Panc1 (cell line): ENCODE measurements at regions not wholly inside any gene's neighbourhood (a gene's known extent, or its start where the extent isn't known, plus 50 kb on each side); places are given as distances from the start of the nearest gene placed in this dataset.

Experiments
- ATAC-seq: fragments of 200-7000 bp; cut with Tn5 transposase; 2 replicates; pipeline ENCODE4 v1.9.1; 2020; ENCODE audit warnings: mild to moderate bottlenecking, moderate library complexity
- BruUV-seq: library from RNA; stranded (reverse); fragments of 400-500 nt; replicated peaks from 2 replicates; lab custom pipeline; 2021; lab: Mats Ljungman, UMichigan
- CTCF ChIA-PET: fragments of 300-600 bp; sonication (Branson Sonifier 250); formaldehyde crosslinking; loops from one replicate; lab custom pipeline; 2022; ENCODE audit warnings: antibody characterized with exemption; lab: Charles Lee
- POLR2A ChIA-PET: fragments of 300-600 bp; sonication (Branson Sonifier 250); formaldehyde crosslinking; loops from one replicate; lab custom pipeline; 2022; ENCODE audit warnings: antibody characterized with exemption; lab: Charles Lee
- DNase-seq: peaks from one replicate; pipeline ENCODE4 v3.0.0-alpha.2; 2010; ENCODE audit warnings: low read depth, low spot score
- H3K27ac ChIP-seq: 2 replicates; pipeline ENCODE4 v1.5.1; 2011; ENCODE audit warnings: mild to moderate bottlenecking, low read length, inconsistent platforms
- H3K27me3 ChIP-seq: fragments of 200-500 bp; sonication (Bioruptor generic); 2 replicates; pipeline ENCODE4 v1.6.0; 2014; ENCODE audit warnings: low read length, inconsistent platforms; ENCODE audit not compliant: control insufficient read depth, insufficient read depth
- H3K36me3 ChIP-seq: fragments of 200-500 bp; sonication (Bioruptor generic); 2 replicates; pipeline ENCODE4 v1.5.1; 2014; ENCODE audit warnings: inconsistent platforms, mild to moderate bottlenecking, low read length, moderate library complexity; ENCODE audit not compliant: control insufficient read depth, insufficient read depth
- H3K4me1 ChIP-seq: 2 replicates; pipeline ENCODE4 v1.5.1; 2011; ENCODE audit warnings: inconsistent platforms, mild to moderate bottlenecking, low read length, moderate library complexity; ENCODE audit not compliant: control insufficient read depth, insufficient read depth
- H3K4me3 ChIP-seq, 2 experiments: 2 replicates each; pipeline ENCODE4 v1.5.1; 2011 to 2012; ENCODE audit warnings: low read depth in 2 of 2, low read length in 2 of 2, mild to moderate bottlenecking in 2 of 2, inconsistent platforms in 1 of 2, moderate library complexity in 1 of 2
- H3K9me3 ChIP-seq: fragments of 200-500 bp; sonication (Bioruptor generic); 2 replicates; pipeline ENCODE4 v1.5.1; 2014; ENCODE audit warnings: low read depth, mild to moderate bottlenecking, inconsistent platforms, low read length, moderate library complexity; ENCODE audit not compliant: control insufficient read depth, insufficient read depth
- CTCF ChIP-seq: fragments of 450-650 bp; IDR thresholded peaks from 2 replicates; pipeline ENCODE4 v1.5.1; 2017; ENCODE audit warnings: mild to moderate bottlenecking
- POLR2AphosphoS5 ChIP-seq: IDR thresholded peaks from 2 replicates; pipeline ENCODE4 v1.6.1; 2012; ENCODE audit warnings: mild to moderate bottlenecking, low read depth, low read length, moderate library complexity
- REST ChIP-seq, 2 experiments: IDR thresholded peaks; 2 replicates each; pipeline ENCODE4 v1.6.1; 2011 to 2012; ENCODE audit warnings: low read depth in 2 of 2, control low read depth in 1 of 2, low read length in 1 of 2, mild to moderate bottlenecking in 1 of 2, moderate library complexity in 1 of 2; ENCODE audit not compliant: insufficient read depth in 1 of 2
- SIN3A ChIP-seq: IDR thresholded peaks from 2 replicates; pipeline ENCODE4 v1.6.1; 2012; ENCODE audit warnings: low read depth, mild to moderate bottlenecking, low read length, moderate library complexity, borderline replicate concordance; ENCODE audit not compliant: insufficient read depth
- TCF7L2 ChIP-seq: IDR thresholded peaks from 2 replicates; pipeline ENCODE4 v1.6.1; 2011; ENCODE audit warnings: mild to moderate bottlenecking, low read depth, low read length, inconsistent platforms
- in situ Hi-C: cut with HindIII; loops from 2 replicates; pipeline ENCODE4 v1.10.0; 2016; ENCODE audit warnings: low sequenced_read_pairs, low pct_unique_long_range_greater_than_20kb
- intact Hi-C: fragments of 100-400 bp; cut with micrococcal nuclease; formaldehyde crosslinking; loops from one replicate; pipeline ENCODE4 v1.10.0; 2022; ENCODE audit not compliant: unreplicated experiment

DNA sequence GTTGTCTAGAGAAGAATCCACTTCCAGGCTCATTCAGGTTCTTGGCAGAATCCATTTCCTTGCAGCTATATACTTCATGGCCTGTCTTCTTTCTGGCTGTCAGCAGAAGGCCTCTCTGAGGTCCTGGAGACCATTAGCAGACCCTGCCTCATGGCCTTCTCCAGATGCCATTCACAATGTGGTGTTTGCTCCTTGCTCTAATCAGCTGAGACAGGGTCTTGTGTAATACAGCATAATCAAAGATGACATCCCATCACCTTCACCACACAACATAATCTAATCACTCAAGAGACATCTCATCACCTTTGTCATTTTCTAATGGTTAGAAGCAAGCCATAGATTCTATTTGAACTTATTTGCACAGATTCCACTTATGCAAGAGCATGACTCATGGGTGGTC lies 403.9 kb upstream of the LRRC7 start:
- in situ Hi-C loops, result no loop called here
- Histone ChIP-seq H3K36me3 (no peaks in the 10 kb centered on the region), H3K27ac (no peak overlapping the region), H3K4me1 (no peaks in the 10 kb centered on the region), H3K27me3 (no peaks in the 10 kb centered on the region), H3K4me3 (no peak overlapping the region), H3K9me3 (no peaks in the 10 kb centered on the region)
- ATAC-seq (no peak), DNase-seq (no peak)
- POLR2A ChIA-PET, result no interaction called here
- TF ChIP-seq TCF7L2 (no peak), SIN3A (no peak), REST (IDR thresholded peaks at IDR 0.05; ENCODE audit: insufficient read depth in 1 of 2, low read depth in 2 of 2, low read length in 1 of 2) (no peak), CTCF (no peak), POLR2AphosphoS5 (no peak)
- intact Hi-C loops, result no loop called here
- CTCF ChIA-PET, result no interaction called here
- no TSS peak for BruUV-seq

- in situ Hi-C loops (no loop called here), intact Hi-C loops (no loop called here)
- POLR2A ChIA-PET, result no interaction called here
- Histone ChIP-seq H3K27ac (no peak overlapping the region), H3K36me3 (no peaks in the 10 kb centered on the region), H3K4me1 (no peaks in the 10 kb centered on the region), H3K9me3 (no peaks in the 10 kb centered on the region), H3K4me3 (no peak overlapping the region), H3K27me3 (no peaks in the 10 kb centered on the region)
- no TSS peak for BruUV-seq
- no peak for TF ChIP-seq CTCF
- ATAC-seq (no peak), DNase-seq (no peak)
- CTCF ChIA-PET, result no interaction called here
Measured at GRCh38 chr1:69167876-69168275, 399.8 kb upstream of the LRRC7 start.

DNA sequence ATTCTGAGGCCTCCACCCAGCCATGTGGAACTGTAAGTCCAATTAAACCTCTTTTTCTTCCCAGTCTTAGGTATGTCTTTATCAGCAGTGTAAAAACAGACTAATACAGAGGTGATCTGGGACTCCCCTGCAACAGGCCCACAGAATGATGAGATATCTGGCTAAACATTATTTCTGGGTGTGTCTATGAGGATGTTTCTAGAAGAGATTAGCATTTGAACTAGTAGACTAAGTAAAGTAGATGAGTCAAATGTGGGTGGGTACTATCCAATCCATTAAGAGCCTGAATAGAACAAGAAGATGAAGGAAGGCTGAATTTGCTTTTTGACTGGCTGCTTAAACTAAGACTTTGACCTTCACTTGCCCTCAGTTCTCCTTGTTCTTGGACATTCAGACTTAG lies 396.5 kb upstream of the LRRC7 start:
- no peaks in the 10 kb centered on the region for H3K36me3 ChIP-seq
- in situ Hi-C loops, result no loop called here
- H3K9me3 ChIP-seq, result no peaks in the 10 kb centered on the region
- no peak overlapping the region for H3K27ac ChIP-seq
- H3K27me3 ChIP-seq, result no peaks in the 10 kb centered on the region
- no peak overlapping the region for H3K4me3 ChIP-seq
- BruUV-seq, result no TSS peak
- DNase-seq (no peak), ATAC-seq (no peak)
- ChIA-PET CTCF (no interaction called here), POLR2A (no interaction called here)
- intact Hi-C loops, result no loop called here
- no peaks in the 10 kb centered on the region for H3K4me1 ChIP-seq
- TF ChIP-seq CTCF, result no peak
- no peak for TF ChIP-seq REST (IDR thresholded peaks at IDR 0.05; ENCODE audit: insufficient read depth in 1 of 2, low read depth in 2 of 2, low read length in 1 of 2)
- no peak for TF ChIP-seq SIN3A
- no peak for TF ChIP-seq POLR2AphosphoS5
- TF ChIP-seq TCF7L2, result no peak
